Activated naive CD4-positive, alpha-beta T cell (primary cell): ENCODE measurements at regions not wholly inside any gene's neighbourhood (a gene's known extent, or its start where the extent isn't known, plus 50 kb on each side); places are given as distances from the start of the nearest gene placed in this dataset.
A peak's percentile ranks its signal among the peaks of the same experiment; 100 is the strongest.
"Not testable (repeated sequence)": the region's sequence is repeated elsewhere in the genome, so short reads cannot be mapped to it uniquely, and the experiment has no call there.

Source experiments
- DNase-seq, 4 experiments: peaks; one replicate each; lab custom pipeline; 2025; lab: John Stamatoyannopoulos, UW

GRCh38 chr22:49676783-49677494, 150.7 kb downstream of the BRD1 start:
- no peak for DNase-seq

GRCh38 chr22:49676230-49676629, 151.4 kb downstream of the BRD1 start:
- no peak for DNase-seq

- DNase-seq: no peak
These were observed 153.1 kb downstream of the BRD1 start for GRCh38 chr22:49674479-49675050.

GRCh38 chr22:49673048-49673447, 154.6 kb downstream of the BRD1 start:
- DNase-seq: no peak

- DNase-seq: no peak
These were observed 155.6 kb downstream of the BRD1 start for GRCh38 chr22:49672014-49672516.

GRCh38 chr22:49671331-49672013, 156.2 kb downstream of the BRD1 start:
- DNase-seq: no peak

GRCh38 chr22:49670456-49671330, 157.0 kb downstream of the BRD1 start:
- DNase-seq: no peak

GRCh38 chr22:49669969-49670455, 157.7 kb downstream of the BRD1 start:
- peak in 1 of 4 experiments; percentile 19 for DNase-seq

- not testable (repeated sequence) for DNase-seq
These were observed 158.2 kb downstream of the BRD1 start for GRCh38 chr22:49669427-49669968.

GRCh38 chr22:49668402-49668801, 159.3 kb downstream of the BRD1 start:
- DNase-seq: no peak

- no peak for DNase-seq
These were observed 160.4 kb downstream of the BRD1 start for GRCh38 chr22:49667236-49667635.

GRCh38 chr22:49666146-49666809, 161.4 kb downstream of the BRD1 start:
- no peak for DNase-seq

GRCh38 chr22:49664891-49665290, 162.8 kb downstream of the BRD1 start:
- DNase-seq: no peak

- no peak for DNase-seq
These were observed 163.2 kb downstream of the BRD1 start for GRCh38 chr22:49664371-49664881.

GRCh38 chr22:49663823-49664222, 163.8 kb downstream of the BRD1 start:
- DNase-seq: no peak

GRCh38 chr22:49663311-49663711, 164.4 kb downstream of the BRD1 start:
- DNase-seq: no peak

- no peak for DNase-seq
These were observed 165.0 kb downstream of the BRD1 start for GRCh38 chr22:49662681-49663080.

GRCh38 chr22:49660794-49661781, 166.6 kb downstream of the BRD1 start:
- DNase-seq: no peak

- DNase-seq: no peak
These were observed 167.4 kb downstream of the BRD1 start for GRCh38 chr22:49660321-49660720.

GRCh38 chr22:49659924-49660315, 167.8 kb downstream of the BRD1 start:
- no peak for DNase-seq
